Midbrain (tissue), 1 donor: ENCODE measurements at regions not wholly inside any gene's neighbourhood (a gene's known extent, or its start where the extent isn't known, plus 50 kb on each side); places are given as distances from the start of the nearest gene placed in this dataset.
"Not testable (repeated sequence)": the region's sequence is repeated elsewhere in the genome, so short reads cannot be mapped to it uniquely, and the experiment has no call there.

Experiments used
- DNase-seq: peaks from one replicate; lab custom pipeline; 2025; lab: John Stamatoyannopoulos, UW

DNA sequence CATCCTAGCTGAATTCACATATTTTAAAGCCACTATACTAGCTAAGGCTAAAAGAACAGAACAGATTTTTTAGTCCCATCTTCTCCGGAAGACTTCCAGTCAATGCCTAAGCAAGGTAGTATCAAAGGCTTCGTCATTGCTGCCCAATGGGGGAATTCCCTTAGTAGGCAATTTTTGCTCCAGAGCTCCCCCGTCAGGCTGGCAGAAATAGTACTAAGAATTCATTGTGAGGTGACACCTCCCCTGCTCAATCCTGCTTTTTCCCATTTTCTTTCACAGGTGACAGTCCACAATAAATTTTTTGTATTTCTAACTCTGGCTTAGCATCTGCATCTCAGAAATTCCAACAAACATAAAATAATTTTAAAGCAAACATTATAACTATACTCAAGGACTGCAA lies 52.8 kb upstream of the SRSF6 start:
- DNase-seq = no peak

GRCh38 chr20:43400882-43401281 lies 56.8 kb upstream of the SRSF6 start:
- DNase-seq = not testable (repeated sequence)

DNA sequence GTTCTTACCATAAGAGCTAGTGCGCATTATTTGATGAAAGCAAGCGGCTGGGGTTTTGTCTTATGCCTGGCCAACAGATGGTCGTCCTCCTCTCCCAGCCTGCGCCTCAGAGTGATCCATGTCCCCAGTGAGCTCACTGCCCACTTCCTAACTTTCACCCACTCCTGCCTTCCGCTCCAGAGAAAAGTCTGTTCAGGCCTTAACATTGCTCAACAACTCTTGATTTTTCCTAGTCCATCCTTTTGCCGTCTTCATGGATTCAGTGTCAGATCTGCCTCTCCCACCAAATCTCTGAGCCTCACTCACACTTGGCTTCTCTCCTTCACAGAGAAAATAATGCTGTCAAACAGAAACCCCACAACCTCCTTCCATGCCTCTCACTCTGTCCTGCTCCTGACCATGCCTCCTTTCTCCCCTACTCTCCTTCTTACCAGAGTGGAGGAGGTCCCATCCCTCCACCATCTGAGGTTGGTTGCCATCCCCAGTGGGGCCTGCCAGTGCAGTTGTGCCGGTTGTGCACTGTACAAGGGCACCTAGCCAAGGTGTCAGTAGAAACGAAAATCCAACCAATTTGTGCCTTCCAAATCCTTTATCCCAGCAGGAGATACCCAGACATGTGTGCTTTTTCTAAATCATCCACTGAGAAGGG lies 58.9 kb upstream of the SRSF6 start:
- DNase-seq = no peak

DNA sequence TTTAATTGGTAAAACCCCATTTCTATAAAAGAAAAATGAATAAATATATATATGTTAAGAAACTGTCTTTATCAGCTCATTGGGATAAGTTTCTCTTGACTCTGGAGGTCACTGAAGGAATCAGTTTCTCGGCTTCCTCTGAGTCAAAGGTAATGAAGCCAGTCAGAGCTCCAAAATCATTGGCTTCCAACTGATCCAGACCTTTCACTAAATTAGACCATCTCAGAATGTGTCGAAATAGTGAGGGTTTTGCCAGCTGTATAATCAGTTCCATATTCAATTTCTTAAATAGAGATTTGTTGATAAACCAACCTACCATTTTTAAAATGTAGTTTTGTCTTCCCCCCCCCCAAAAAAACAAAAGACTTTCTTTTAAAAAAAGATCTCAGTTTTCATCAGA lies 60.5 kb upstream of the SRSF6 start:
- no peak for DNase-seq

- DNase-seq = no peak
Measured at GRCh38 chr20:43393052-43393451, 64.6 kb upstream of the SRSF6 start.

- no peak for DNase-seq
Measured at GRCh38 chr20:43392561-43392960, 65.1 kb upstream of the SRSF6 start.

DNA sequence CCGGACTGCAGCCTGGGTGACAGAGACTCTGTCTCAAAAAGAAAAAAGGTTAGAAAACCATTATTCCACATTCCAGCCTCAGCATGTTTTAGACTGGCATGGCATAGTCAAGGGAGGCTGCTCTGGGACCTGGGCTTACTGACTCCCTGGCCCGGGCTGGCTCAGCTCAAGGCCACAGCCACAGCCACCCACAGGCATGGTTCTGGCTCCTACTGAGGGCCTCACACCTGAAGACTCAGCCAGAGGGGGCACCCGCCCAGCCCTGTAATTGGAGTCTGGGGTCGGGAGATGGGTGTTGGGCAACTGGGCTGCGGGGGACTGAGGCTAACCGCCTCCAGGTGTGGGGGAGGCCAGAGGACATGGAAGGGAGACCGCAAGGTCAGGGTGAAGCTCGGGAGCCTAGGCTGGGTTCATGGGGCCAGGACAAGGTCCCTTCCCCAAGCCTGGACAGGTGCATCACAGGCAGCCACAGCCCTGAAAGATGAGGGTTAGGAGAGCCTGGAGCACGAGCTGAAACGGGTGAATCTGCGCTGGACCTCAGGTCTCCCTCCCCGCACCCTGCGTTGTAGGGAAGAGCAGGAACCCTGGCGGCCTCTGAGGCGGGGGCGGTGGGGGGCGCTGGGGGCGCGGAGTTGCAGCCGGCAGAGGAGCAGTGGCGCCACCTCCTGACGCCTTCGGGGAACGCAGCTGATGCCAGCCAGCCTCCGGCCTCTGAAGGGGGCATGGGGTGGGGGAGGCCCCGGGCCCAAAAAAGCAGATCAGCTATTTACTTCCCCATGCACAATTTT lies 67.7 kb upstream of the SRSF6 start:
- no peak for DNase-seq

DNA sequence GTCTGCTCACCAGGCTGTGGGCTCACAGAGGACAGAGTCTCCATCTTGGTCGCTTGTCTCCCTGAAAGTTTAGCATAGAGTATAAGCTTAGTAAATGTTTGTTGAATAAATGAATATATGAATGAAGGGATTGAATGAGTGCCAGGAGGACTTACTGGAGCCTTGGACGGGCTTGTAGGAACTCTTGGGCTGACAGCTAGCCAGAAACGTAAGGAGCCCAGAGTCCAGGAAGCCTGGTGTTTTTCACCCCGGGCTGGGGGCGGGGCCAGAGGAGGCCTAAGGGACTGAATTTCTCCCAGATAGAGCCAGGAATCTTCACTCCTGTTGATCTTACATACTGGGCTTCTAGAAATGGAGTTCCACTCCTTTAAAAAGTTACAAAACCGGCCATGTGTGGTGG lies 68.5 kb upstream of the SRSF6 start:
- DNase-seq = no peak

- no peak for DNase-seq
Measured at GRCh38 chr20:43388268-43389002, 69.3 kb upstream of the SRSF6 start.

DNA sequence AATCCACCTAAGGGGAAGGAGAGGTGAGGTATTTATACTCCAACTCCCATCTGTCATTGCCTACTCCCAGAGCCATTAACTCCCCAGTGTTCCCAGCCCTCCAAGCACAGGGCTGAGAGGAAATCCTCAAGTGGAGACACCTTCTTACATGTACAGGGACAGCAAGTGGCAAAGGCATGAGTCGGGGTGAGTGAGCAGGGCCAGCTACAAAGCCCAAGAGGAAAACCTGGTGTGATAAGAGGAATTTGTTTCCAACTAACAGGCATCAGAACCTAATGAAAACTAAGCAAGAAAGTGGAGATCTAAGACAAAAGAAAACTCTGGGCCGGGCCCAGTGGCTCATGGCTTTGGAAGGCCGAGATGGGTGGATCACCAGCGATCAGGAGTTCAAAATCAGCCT lies 70.0 kb upstream of the SRSF6 start:
- DNase-seq = no peak

- DNase-seq = no peak
Measured at GRCh38 chr20:43386878-43387277, 70.8 kb upstream of the SRSF6 start.

DNA sequence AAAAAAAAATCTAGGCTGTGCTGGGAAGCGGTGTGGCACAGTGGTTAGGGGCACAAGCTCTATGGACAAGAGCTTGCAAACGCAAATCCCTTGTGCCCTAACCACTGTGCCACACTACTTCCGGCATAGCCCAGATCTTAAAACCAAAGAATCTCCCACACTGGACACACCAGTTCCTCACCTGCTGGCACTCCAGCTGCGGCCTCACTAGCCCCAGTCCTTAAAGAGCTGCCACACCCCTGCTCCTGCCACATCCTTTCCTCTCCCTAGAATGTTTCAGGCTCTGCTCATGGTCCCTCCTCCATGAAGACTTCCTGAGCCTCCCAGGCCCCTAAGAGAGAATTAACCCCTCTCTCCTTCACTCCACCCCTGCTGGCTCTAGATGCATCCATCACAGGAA lies 71.8 kb upstream of the SRSF6 start:
- no peak for DNase-seq

DNA sequence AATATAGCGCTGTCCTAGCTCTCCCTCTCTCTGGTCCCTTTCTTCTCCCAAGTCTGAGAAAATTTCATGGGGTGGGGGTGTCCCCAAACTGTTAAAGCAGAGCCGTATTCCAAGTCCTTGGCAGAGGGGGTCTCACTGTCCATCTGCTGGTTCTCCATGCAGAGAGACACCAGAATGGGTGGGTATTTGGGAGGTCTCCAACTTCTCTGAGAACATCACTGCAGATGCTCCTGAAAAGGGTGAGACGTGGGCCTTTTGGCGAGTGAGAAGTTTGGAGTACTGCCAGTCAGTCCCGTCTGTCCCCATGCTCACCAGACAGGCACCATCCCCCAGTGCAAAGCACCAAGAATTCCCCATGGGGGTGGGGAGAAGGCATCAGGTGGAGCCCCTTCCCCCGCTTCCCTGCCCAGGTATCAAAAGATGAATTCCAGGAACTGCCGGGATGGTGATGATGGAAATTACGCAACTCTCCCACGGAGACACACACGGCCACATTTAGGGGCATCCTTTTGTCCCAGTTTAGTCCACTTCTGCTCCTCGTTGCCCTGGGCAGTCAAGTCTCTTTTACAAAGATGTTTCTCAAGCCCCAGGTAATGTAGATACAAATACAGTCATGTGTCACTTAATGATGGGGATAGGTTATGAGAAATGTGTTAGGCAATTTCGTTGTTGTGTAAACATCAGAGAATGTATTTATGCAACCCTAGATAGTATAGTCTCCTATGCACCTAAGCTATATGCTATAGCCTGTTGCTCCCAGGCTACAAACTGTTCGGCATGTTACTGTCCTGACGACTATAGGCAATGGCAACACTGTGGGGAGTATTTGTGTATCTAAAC lies 73.4 kb upstream of the SRSF6 start:
- no peak for DNase-seq

DNA sequence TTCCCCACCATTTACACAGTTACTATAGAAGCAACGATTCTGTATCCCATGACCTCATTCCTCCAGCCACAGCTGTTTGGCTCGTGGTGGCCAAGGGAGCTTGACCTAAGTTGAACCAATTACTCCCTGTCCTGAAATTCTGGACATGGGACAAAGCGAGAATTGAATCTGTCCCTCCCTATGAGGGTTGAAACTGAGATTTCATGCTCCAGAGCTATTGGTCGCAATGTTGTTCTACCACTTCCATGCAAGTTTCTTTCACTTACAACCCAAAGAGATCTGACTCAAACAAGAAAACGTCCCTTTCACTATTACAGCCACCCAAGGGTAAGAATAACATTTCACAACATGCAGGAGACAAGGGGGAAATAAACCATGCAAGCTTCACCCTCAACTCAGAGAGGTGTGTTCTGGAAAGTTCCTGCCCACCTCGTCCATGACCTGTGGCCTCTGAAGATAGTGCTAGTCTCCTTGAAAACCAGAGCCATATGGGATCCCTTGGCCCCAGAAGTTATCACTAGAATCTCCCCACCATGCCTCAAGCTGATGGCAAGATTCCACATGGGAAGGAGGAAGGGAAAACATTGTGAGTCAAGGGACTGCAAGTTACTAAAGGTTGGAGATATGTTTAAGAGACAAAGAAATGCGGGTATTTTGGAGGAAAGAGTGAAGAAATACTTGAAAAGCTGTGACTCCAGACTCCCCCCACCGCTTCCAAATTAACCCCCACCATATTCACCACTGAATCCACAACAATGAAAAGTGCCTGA lies 74.5 kb upstream of the SRSF6 start:
- no peak for DNase-seq

DNA sequence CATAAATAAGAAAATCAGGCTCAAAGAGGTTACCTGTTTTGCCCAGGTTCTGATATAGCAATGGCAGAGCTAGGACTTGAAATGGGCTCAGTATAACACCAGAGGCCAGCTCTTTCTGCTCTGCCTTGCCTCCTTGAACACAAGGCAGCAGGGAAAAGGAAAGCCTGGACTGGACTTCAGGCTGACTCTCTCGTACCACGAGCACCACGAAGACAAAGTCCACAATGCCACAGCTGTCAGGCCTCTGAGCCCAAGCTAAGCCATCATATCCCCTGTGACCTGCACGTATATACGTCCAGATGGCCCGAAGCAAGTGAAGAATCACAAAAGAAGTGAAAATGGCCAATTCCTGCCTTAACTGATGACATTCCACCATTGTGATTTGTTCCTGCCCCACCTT lies 75.6 kb upstream of the SRSF6 start:
- DNase-seq = not testable (repeated sequence)

DNA sequence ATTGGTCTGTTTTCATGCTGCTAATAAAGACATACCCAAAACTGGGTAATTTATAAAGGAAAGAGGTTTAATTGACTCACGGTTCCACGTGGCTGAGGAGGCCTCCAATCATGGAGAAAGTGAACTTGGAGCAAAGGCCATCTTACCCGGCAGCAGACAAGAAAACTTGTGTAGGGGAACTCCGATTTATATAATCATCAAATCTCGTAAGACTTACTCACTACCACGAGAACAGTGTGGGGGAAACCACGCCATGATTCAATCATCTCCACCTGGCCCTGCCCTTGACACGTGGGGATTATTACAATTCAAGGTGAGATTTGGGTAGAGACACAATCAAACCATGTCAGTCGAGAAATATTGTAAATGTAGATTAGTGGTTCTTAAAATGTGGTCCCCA lies 76.2 kb upstream of the SRSF6 start:
- not testable (repeated sequence) for DNase-seq

GRCh38 chr20:43379239-43379917 lies 78.3 kb upstream of the SRSF6 start:
- DNase-seq = no peak

DNA sequence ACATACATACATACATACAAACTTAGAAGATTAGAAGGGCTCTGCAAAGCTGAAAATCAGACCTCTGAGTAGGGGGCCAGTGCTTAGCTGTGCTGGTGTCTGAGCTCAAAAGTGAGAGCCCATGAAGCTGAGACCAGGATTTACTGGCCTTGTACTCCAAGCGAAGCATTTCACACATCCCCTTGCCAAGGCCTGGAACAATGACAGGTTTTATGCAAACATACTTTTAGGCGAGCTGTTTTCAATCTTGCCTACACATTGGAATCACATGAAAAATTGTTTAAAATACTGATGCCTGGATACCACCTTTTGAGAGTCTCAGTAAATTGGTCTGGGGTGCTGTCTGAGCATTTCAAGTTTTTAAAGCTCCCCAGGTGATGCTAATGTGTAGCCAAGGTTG lies 80.9 kb upstream of the SRSF6 start:
- DNase-seq = no peak

GRCh38 chr20:43375591-43375990 lies 82.1 kb upstream of the SRSF6 start:
- no peak for DNase-seq

- DNase-seq = no peak
Measured at GRCh38 chr20:43372051-43372450, 85.6 kb upstream of the SRSF6 start.

DNA sequence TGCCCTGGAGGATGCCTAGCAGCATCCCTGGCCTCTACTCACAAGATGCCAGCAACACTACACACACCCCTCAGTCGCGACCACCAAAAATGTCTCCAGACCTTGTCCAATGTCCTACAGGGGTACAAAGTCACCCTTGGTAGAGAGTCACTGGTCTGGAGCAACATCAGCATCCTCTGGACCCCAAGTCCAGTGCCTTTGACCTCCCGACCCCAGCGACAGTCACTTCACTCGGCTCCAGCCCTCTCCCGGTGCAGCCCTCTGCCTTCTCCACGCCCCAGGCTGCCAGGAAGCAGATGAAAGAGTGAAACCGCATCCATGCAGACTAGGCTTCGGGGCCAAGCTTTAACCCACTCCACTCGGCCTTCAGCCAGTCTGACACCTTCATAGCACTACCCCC lies 92.0 kb upstream of the SRSF6 start:
- DNase-seq = no peak
